ENCODE measurements at regions not wholly inside any gene's neighbourhood (a gene's known extent, or its start where the extent isn't known, plus 50 kb on each side); places are given as distances from the start of the nearest gene placed in this dataset.

DNA sequence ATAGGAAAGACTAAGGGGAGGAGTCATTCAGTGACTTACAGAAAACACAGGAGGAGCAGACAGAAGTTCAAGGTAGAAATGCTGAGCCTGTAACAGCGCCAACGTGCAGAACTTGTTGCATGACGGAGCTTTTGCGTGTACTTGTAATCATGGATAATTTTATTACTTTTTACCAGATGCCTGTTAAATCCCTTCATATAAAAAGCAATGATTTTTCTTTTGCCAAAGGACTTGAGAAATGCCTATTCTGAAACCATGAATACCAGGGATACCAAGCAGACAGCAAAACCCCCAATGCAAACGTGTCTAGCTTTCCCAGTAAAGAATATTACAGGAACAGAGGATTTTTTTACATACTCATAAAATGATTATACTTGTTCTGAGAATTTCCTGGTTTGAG lies 163.6 kb upstream of the GSC start:
- Histone ChIP-seq H3K27me3 (ENCODE audit: control insufficient read depth, insufficient read depth, low read length) (peaks cover 21% of the 10 kb centered on the region), H3K36me3 (ENCODE audit: insufficient read depth, low read length) (no peaks in the 10 kb centered on the region), H3K4me2 (ENCODE audit: low read length) (no peak overlapping the region), H3K4me1 (ENCODE audit: control insufficient read depth, insufficient read depth, low read length) (no peaks in the 10 kb centered on the region), H3K9me3 (replicated peaks; ENCODE audit: low read length) (no peaks in the 10 kb centered on the region), H3K4me3 (ENCODE audit: low read length) (no peak overlapping the region), H3K9ac (ENCODE audit: low read depth, low read length) (no peak overlapping the region)

DNA sequence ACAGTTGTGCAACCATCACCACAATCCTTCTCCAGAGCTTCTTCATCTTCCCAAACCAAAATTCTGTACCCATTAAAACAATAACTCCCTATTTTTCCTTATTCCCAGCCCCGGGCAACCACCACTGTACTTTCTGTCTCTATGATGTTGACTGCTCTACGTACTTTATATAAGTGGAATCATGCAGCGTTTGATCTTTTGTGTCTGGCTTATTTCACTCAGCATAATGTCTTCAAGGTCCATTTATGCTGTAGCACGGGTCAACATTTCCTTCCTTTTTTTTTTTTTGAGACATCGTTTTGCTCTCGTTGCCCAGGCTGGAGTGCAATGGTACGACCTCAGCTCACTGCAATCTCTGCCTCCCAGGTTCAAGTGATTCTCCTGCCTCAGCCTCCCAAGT lies 162.7 kb upstream of the GSC start:
- peaks cover 20% of the 10 kb centered on the region for H3K27me3 ChIP-seq (ENCODE audit: control insufficient read depth, insufficient read depth, low read length)
- no peak overlapping the region for H3K4me2 ChIP-seq (ENCODE audit: low read length)
- no peak overlapping the region for H3K9ac ChIP-seq (ENCODE audit: low read depth, low read length)
- no peaks in the 10 kb centered on the region for H3K36me3 ChIP-seq (ENCODE audit: insufficient read depth, low read length)
- H3K9me3 ChIP-seq (replicated peaks; ENCODE audit: low read length): no peaks in the 10 kb centered on the region
- no peak overlapping the region for H3K4me3 ChIP-seq (ENCODE audit: low read length)
- H3K4me1 ChIP-seq (ENCODE audit: control insufficient read depth, insufficient read depth, low read length): no peaks in the 10 kb centered on the region

DNA sequence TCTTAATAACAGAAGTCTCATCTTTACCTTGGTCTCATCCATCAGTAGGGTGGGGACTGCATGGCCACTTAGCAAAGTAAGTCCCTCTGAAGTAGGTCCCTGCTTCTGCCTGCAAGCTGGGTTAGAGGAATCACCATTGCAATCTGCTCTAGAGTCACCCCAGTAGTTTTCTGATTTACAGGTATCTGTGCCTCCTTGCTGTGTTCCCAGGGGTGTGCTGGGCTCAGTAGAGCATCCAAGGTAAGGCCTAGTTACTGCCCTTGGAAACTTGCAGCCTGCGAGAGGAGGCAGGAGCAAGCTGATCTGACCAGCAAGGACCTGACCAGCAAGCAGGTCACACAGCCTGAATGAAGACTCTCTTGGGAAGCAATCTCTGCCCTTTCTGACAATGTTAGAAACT lies 160.8 kb upstream of the GSC start:
- Histone ChIP-seq H3K4me3 (ENCODE audit: low read length) (no peak overlapping the region), H3K4me2 (ENCODE audit: low read length) (no peak overlapping the region), H3K9ac (ENCODE audit: low read depth, low read length) (no peak overlapping the region), H3K27me3 (ENCODE audit: control insufficient read depth, insufficient read depth, low read length) (peaks cover 9% of the 10 kb centered on the region), H3K4me1 (ENCODE audit: control insufficient read depth, insufficient read depth, low read length) (no peaks in the 10 kb centered on the region), H3K36me3 (ENCODE audit: insufficient read depth, low read length) (no peaks in the 10 kb centered on the region), H3K9me3 (replicated peaks; ENCODE audit: low read length) (no peaks in the 10 kb centered on the region)

DNA sequence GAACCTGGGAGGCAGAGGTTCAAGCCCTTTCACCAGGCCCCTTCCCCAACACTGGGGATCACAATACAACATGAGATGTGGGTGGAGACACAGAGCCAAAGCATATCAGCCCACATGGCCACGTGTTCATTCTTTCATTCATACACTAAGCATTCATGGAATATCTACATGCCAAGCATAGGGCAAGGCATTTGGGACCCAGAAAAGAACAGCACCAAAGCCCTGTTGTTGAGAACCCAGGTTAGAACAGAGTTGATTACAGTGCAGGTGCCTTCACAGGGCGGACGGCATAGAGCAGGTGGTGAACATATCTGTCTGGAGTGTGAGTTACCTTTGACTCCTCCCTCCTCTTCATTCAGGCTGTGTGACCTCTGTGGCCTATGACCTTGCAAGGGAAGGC lies 159.4 kb upstream of the GSC start:
- H3K27me3 ChIP-seq (ENCODE audit: control insufficient read depth, insufficient read depth, low read length): peaks cover 2% of the 10 kb centered on the region
- no peaks in the 10 kb centered on the region for H3K9me3 ChIP-seq (replicated peaks; ENCODE audit: low read length)

DNA sequence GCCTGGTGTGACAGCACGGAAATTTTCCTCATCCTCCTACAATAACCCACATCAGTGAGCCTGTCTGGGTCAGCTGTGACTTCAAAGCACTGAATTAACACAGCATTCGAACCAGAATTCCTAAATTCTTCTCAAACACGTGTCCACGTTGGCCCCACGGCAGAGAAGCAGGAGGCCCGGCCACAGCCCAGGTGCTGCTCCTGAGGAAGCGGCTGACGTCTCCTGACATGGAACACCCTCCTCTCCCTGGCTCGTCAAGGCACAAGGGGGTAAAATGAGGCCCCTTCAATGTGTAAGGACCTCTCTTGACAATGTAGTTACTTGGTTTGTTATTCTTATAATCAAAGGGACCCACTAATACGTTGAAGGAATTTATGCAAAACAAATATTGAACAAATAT lies 156.3 kb upstream of the GSC start:
- Histone ChIP-seq H3K9me3 (replicated peaks; ENCODE audit: low read length) (no peaks in the 10 kb centered on the region), H3K4me3 (ENCODE audit: low read length) (no peak overlapping the region), H3K9ac (ENCODE audit: low read depth, low read length) (no peak overlapping the region), H3K4me1 (ENCODE audit: control insufficient read depth, insufficient read depth, low read length) (no peaks in the 10 kb centered on the region), H3K4me2 (ENCODE audit: low read length) (no peak overlapping the region), H3K36me3 (ENCODE audit: insufficient read depth, low read length) (no peaks in the 10 kb centered on the region), H3K27me3 (ENCODE audit: control insufficient read depth, insufficient read depth, low read length) (no peaks in the 10 kb centered on the region)

More for the DNA sequence above, 159.4 kb upstream of the GSC start:
- Histone ChIP-seq H3K4me1 (ENCODE audit: control insufficient read depth, insufficient read depth, low read length) (no peaks in the 10 kb centered on the region), H3K9ac (ENCODE audit: low read depth, low read length) (no peak overlapping the region), H3K4me2 (ENCODE audit: low read length) (no peak overlapping the region), H3K4me3 (ENCODE audit: low read length) (no peak overlapping the region), H3K36me3 (ENCODE audit: insufficient read depth, low read length) (no peaks in the 10 kb centered on the region)

DNA sequence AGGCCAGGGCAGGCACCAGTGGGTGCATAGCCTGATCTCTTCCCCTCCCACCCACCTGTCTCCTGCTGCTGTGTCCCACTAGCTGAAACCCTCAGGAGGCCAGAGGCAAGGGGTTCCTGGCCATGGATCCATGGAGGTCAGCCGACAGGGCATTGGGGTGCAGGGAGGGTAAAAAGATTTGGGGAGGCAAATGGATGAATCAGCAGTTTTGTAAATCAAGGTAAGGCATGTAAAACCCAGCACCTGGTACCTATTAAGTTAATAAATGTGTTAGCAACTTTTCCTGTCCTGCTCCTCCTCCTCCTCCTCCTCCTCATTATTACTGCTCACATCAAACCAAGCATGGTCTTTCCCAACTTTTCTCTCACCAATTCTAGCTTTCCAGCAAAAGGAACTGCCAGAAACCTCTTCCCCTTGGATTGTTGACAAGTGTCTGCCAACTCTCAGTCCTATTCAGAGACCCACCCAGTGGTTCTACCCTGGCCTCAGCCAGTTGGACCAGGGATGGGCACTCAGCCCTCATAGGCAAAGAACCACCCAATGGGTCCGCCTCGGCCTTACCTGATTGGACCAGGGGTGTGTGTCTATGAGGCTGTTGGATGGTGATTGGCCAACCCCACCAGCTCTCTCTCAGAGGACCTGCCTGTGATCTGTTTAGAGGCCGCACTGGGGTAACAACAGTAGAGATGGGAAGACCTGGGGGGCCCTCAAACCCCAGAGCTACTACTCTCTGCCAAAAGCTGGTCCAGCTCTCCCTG lies 155.7 kb upstream of the GSC start:
- Histone ChIP-seq H3K9ac (ENCODE audit: low read depth, low read length) (no peak overlapping the region), H3K36me3 (ENCODE audit: insufficient read depth, low read length) (no peaks in the 10 kb centered on the region), H3K27me3 (ENCODE audit: control insufficient read depth, insufficient read depth, low read length) (no peaks in the 10 kb centered on the region), H3K4me1 (ENCODE audit: control insufficient read depth, insufficient read depth, low read length) (no peaks in the 10 kb centered on the region), H3K9me3 (replicated peaks; ENCODE audit: low read length) (no peaks in the 10 kb centered on the region), H3K4me3 (ENCODE audit: low read length) (no peak overlapping the region), H3K4me2 (ENCODE audit: low read length) (no peak overlapping the region)

DNA sequence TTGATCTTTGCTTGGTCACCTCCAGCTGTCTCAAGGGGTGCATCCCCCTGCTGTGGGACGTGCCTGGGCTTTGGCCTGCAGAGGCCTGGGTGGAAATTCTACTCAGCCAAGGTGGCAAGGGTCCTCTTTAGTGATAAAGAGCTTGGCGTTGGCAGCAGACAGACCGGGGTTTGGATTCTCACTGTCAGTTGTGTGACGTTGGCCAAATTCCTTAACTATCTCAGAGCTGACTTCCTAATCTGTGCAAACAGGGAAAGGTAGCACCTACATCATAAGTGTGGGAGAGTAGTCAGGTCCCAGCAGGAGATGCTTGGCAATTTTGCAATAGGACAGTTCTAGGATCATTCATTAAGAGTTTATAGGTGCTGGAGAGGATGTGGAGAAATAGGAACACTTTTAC lies 154.3 kb upstream of the GSC start:
- Histone ChIP-seq H3K36me3 (ENCODE audit: insufficient read depth, low read length) (no peaks in the 10 kb centered on the region), H3K4me2 (ENCODE audit: low read length) (no peak overlapping the region), H3K9me3 (replicated peaks; ENCODE audit: low read length) (no peaks in the 10 kb centered on the region), H3K4me1 (ENCODE audit: control insufficient read depth, insufficient read depth, low read length) (no peaks in the 10 kb centered on the region), H3K4me3 (ENCODE audit: low read length) (no peak overlapping the region), H3K9ac (ENCODE audit: low read depth, low read length) (no peak overlapping the region), H3K27me3 (ENCODE audit: control insufficient read depth, insufficient read depth, low read length) (no peaks in the 10 kb centered on the region)

DNA sequence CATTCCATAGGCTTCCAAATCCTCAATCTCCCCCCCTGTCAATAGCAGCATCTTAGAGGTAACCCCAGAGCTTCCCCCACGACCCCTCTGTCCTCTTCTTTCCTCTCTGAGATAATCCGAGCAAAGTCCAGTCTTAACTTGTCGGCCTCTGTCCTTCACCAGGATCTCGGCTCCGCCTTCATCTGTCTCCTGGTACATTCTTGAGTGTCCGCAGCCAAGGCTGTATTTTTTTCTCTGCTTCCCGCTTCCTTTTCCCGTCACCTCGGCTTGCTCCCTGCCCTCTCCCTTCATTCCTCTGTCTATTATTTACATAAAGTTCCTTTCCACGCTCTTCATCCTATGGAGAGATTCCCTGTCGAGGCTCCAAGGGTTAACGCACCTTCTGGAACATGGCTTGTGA lies 153.9 kb upstream of the GSC start:
- H3K36me3 ChIP-seq (ENCODE audit: insufficient read depth, low read length): no peaks in the 10 kb centered on the region
- no peak overlapping the region for H3K4me2 ChIP-seq (ENCODE audit: low read length)
- H3K4me1 ChIP-seq (ENCODE audit: control insufficient read depth, insufficient read depth, low read length): no peaks in the 10 kb centered on the region
- no peaks in the 10 kb centered on the region for H3K27me3 ChIP-seq (ENCODE audit: control insufficient read depth, insufficient read depth, low read length)
- no peak overlapping the region for H3K9ac ChIP-seq (ENCODE audit: low read depth, low read length)
- H3K9me3 ChIP-seq (replicated peaks; ENCODE audit: low read length): no peaks in the 10 kb centered on the region
- no peak overlapping the region for H3K4me3 ChIP-seq (ENCODE audit: low read length)

DNA sequence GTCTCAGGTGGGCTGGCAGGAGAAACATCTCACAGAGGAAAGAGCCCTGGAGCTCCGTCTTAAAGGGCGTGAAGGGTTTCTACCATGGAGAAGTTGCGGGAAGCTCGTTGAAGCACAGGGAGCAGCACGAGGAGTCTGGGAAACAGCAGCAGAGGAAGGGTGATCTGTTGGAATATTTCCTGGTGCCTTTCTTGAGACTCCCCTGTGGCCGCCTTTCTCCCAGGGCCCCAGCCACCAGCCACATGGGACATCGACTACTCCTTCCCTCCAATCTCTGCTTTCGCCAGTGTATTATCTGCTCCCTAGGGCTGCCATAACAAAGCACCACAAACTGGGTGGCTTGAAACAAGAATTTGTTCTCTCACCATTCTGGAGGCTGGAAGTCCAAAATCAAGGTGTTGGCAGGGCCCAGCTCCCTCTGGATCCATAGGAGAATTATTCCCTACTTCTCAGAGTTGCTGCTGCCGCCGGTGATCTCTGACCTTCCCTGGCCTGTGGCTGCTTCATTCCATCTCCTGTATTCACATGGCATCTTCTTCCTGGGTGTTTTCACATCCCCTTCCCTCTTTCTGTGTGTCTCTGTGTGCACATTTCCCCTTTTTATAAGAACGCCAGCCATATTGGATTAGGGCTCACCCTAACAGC lies 152.8 kb upstream of the GSC start:
- H3K9me3 ChIP-seq (replicated peaks; ENCODE audit: low read length): no peaks in the 10 kb centered on the region
- H3K4me2 ChIP-seq (ENCODE audit: low read length): no peak overlapping the region
- H3K4me3 ChIP-seq (ENCODE audit: low read length): no peak overlapping the region
- H3K4me1 ChIP-seq (ENCODE audit: control insufficient read depth, insufficient read depth, low read length): no peaks in the 10 kb centered on the region
- no peaks in the 10 kb centered on the region for H3K27me3 ChIP-seq (ENCODE audit: control insufficient read depth, insufficient read depth, low read length)
- H3K36me3 ChIP-seq (ENCODE audit: insufficient read depth, low read length): no peaks in the 10 kb centered on the region
- H3K9ac ChIP-seq (ENCODE audit: low read depth, low read length): no peak overlapping the region

DNA sequence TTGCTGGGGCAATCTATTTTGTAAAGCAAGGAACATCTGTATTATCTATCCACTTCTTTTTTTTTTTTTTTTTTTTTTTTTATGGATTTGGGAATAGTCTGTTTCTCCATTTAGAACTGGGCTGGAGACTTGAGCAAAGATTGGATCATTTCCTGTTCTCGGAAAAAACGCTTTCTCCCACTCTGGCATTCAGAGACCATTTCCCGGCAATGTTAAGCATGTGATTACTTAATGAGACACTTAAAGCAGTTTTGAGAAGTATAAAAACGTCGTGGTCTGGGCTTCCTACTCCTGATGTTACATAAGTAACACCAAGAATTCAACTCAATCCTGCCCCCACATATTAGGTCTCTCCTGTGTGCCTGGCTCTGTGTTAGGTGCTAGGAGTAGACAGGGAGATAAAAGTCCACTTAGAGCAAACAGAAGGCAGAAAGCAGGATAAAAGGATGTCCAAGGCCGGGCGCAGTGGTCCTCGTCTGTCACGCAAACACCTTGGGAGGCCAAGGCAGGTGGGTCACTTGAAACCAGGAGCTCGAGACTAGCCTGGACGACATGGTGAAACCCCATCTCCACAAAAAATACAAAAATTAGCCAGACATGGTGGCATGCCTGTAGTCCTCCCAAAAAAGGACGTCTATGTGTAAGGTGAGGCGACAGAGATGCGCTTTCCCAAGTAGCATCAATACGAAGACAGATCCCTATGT lies 152.1 kb upstream of the GSC start:
- no peaks in the 10 kb centered on the region for H3K27me3 ChIP-seq (ENCODE audit: control insufficient read depth, insufficient read depth, low read length)
- H3K36me3 ChIP-seq (ENCODE audit: insufficient read depth, low read length): no peaks in the 10 kb centered on the region
- no peak overlapping the region for H3K4me3 ChIP-seq (ENCODE audit: low read length)
- H3K9ac ChIP-seq (ENCODE audit: low read depth, low read length): no peak overlapping the region
- no peak overlapping the region for H3K4me2 ChIP-seq (ENCODE audit: low read length)
- no peaks in the 10 kb centered on the region for H3K9me3 ChIP-seq (replicated peaks; ENCODE audit: low read length)
- no peaks in the 10 kb centered on the region for H3K4me1 ChIP-seq (ENCODE audit: control insufficient read depth, insufficient read depth, low read length)

DNA sequence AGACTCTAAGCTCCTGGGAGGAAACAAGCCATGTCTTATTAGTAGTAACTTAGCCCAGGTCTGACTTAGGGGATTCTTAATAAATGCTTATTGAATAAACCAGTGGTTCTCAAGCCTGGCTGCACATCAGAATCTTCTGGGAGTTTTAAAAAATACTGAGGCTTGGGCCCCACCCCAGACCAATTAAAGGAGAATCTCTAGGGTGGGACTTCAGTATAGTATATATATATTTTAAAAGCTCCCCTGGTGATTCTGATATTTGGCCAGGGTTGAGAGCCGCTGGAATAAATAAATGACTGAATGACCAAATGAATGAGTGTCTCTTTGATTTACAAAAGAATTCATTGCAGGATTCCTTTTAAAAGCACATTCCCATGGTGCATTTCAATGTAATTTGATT lies 151.5 kb upstream of the GSC start:
- no peaks in the 10 kb centered on the region for H3K36me3 ChIP-seq (ENCODE audit: insufficient read depth, low read length)
- no peak overlapping the region for H3K4me3 ChIP-seq (ENCODE audit: low read length)
- H3K27me3 ChIP-seq (ENCODE audit: control insufficient read depth, insufficient read depth, low read length): no peaks in the 10 kb centered on the region
- H3K4me2 ChIP-seq (ENCODE audit: low read length): no peak overlapping the region
- no peaks in the 10 kb centered on the region for H3K4me1 ChIP-seq (ENCODE audit: control insufficient read depth, insufficient read depth, low read length)
- H3K9me3 ChIP-seq (replicated peaks; ENCODE audit: low read length): no peaks in the 10 kb centered on the region
- H3K9ac ChIP-seq (ENCODE audit: low read depth, low read length): no peak overlapping the region
